ENCODE measurements at regions not wholly inside any gene's neighbourhood (a gene's known extent, or its start where the extent isn't known, plus 50 kb on each side); places are given as distances from the start of the nearest gene placed in this dataset.

DNA sequence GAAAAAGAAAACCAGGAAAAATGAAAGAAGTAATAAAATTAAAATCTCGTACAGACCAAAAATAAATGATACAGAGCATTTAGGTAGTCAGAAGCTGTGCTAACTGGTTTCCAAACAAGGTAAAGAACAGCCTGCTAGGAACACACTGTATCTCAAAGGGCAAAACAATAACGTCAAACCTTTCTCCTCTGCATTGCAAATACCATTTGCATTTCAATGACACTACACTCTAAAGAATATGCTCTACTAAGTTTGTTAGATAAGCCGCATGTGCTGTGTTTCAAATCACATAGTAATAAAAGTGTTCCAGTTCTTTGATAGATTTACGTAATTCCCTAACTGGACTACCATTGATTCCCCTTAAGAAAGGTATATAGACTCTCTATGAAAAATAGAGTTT lies 648.8 kb downstream of the PLA2G4A start:
- Histone ChIP-seq H3K4me1 (ENCODE audit: control insufficient read depth, insufficient read depth, low read length) (no peaks in the 10 kb centered on the region), H3K9ac (ENCODE audit: low read depth, low read length) (no peak overlapping the region), H3K4me2 (ENCODE audit: low read length) (no peak overlapping the region), H3K9me3 (replicated peaks; ENCODE audit: low read length) (no peaks in the 10 kb centered on the region), H3K27me3 (ENCODE audit: control insufficient read depth, insufficient read depth, low read length) (no peaks in the 10 kb centered on the region), H3K4me3 (ENCODE audit: low read length) (no peak overlapping the region), H3K36me3 (ENCODE audit: insufficient read depth, low read length) (no peaks in the 10 kb centered on the region)

DNA sequence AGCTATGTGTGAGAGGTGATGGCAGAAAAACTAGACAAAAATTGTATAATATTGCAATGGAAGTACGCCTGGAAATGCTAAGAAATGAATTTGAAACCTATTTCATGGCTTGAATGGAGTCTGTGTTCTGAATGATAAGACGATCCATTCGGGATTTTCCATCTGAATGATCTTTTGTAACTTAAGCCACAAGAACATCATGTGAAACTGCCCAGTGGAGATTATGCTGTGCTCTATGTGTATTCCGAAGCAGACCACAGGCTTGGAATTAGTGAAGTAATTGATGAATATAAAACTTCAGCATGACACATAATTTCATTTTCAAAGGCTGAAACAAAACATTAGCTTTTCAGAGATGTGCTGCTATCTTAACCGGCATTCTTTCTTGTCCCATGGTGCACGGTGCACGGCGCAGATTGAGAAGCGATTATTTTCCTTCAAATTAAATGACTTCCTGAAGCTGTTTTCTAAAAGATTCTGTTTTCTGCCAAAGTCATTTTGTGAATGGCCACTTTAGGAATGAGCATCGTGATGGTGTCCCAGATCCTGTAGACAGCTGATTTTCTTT lies 652.9 kb downstream of the PLA2G4A start:
- Histone ChIP-seq H3K9ac (ENCODE audit: low read depth, low read length) (no peak overlapping the region), H3K4me2 (ENCODE audit: low read length) (no peak overlapping the region), H3K36me3 (ENCODE audit: insufficient read depth, low read length) (no peaks in the 10 kb centered on the region), H3K4me1 (ENCODE audit: control insufficient read depth, insufficient read depth, low read length) (no peaks in the 10 kb centered on the region), H3K27me3 (ENCODE audit: control insufficient read depth, insufficient read depth, low read length) (no peaks in the 10 kb centered on the region), H3K4me3 (ENCODE audit: low read length) (no peak overlapping the region), H3K9me3 (replicated peaks; ENCODE audit: low read length) (peaks cover 4% of the 10 kb centered on the region)

DNA sequence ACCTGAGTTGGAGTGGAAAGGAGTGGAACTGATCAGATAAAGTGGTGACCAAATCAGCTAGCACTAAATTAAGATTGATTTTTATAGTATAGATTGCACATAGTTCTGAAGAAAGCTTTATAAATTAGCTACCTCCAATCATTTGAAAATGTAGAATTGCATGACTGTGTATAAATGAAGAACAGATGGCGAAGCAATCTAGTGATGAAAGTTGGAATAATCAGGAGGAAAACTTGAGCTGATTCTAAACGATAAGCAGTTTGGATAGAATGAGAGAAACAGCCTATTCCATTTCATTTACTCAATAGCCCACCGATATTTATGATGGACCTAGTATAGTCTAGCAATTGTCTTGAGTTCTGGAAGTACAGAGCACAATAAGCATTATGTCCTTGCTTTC lies 661.5 kb downstream of the PLA2G4A start:
- H3K27me3 ChIP-seq (ENCODE audit: control insufficient read depth, insufficient read depth, low read length), result no peaks in the 10 kb centered on the region
- H3K36me3 ChIP-seq (ENCODE audit: insufficient read depth, low read length), result no peaks in the 10 kb centered on the region
- H3K4me2 ChIP-seq (ENCODE audit: low read length), result no peak overlapping the region
- H3K9me3 ChIP-seq (replicated peaks; ENCODE audit: low read length), result peaks cover 4% of the 10 kb centered on the region
- H3K9ac ChIP-seq (ENCODE audit: low read depth, low read length), result no peak overlapping the region
- H3K4me3 ChIP-seq (ENCODE audit: low read length), result no peak overlapping the region
- no peaks in the 10 kb centered on the region for H3K4me1 ChIP-seq (ENCODE audit: control insufficient read depth, insufficient read depth, low read length)

- Histone ChIP-seq H3K4me2 (ENCODE audit: low read length) (no peak overlapping the region), H3K36me3 (ENCODE audit: insufficient read depth, low read length) (no peaks in the 10 kb centered on the region), H3K9ac (ENCODE audit: low read depth, low read length) (no peak overlapping the region), H3K9me3 (replicated peaks; ENCODE audit: low read length) (peaks cover 1% of the 10 kb centered on the region), H3K4me3 (ENCODE audit: low read length) (no peak overlapping the region), H3K4me1 (ENCODE audit: control insufficient read depth, insufficient read depth, low read length) (no peaks in the 10 kb centered on the region), H3K27me3 (ENCODE audit: control insufficient read depth, insufficient read depth, low read length) (no peaks in the 10 kb centered on the region)
Observed at GRCh38 chr1:187491082-187491720, 662.5 kb downstream of the PLA2G4A start.

- Histone ChIP-seq H3K9ac (ENCODE audit: low read depth, low read length) (no peak overlapping the region), H3K27me3 (ENCODE audit: control insufficient read depth, insufficient read depth, low read length) (no peaks in the 10 kb centered on the region), H3K4me3 (ENCODE audit: low read length) (no peak overlapping the region), H3K9me3 (replicated peaks; ENCODE audit: low read length) (no peaks in the 10 kb centered on the region), H3K4me2 (ENCODE audit: low read length) (no peak overlapping the region), H3K36me3 (ENCODE audit: insufficient read depth, low read length) (no peaks in the 10 kb centered on the region), H3K4me1 (ENCODE audit: control insufficient read depth, insufficient read depth, low read length) (no peaks in the 10 kb centered on the region)
Observed at GRCh38 chr1:187498028-187498427, 669.3 kb downstream of the PLA2G4A start.

GRCh38 chr1:187504779-187505178 lies 676.0 kb downstream of the PLA2G4A start:
- no peaks in the 10 kb centered on the region for H3K36me3 ChIP-seq (ENCODE audit: insufficient read depth, low read length)
- no peaks in the 10 kb centered on the region for H3K9me3 ChIP-seq (replicated peaks; ENCODE audit: low read length)
- H3K4me2 ChIP-seq (ENCODE audit: low read length), result no peak overlapping the region
- no peak overlapping the region for H3K4me3 ChIP-seq (ENCODE audit: low read length)
- H3K27me3 ChIP-seq (ENCODE audit: control insufficient read depth, insufficient read depth, low read length), result no peaks in the 10 kb centered on the region
- H3K9ac ChIP-seq (ENCODE audit: low read depth, low read length), result no peak overlapping the region
- no peaks in the 10 kb centered on the region for H3K4me1 ChIP-seq (ENCODE audit: control insufficient read depth, insufficient read depth, low read length)

DNA sequence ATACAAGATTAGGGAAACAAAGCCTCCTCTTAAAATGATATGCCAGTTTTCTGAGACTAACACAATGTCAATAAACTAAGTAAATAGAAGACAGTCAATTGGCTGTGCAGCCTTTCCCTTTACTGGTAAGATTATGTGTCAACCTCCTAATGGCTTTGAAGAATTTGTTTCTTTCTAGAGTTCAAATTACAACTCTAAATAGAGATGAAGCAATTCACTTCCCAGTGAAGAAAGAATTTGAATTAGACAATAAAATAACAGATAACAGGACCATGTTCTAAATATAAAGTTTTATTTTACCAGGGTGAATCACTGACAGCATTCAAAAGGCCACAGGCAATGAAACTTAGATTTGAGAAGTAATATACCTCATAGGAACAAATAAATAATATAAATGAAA lies 680.3 kb downstream of the PLA2G4A start:
- Histone ChIP-seq H3K4me2 (ENCODE audit: low read length) (no peak overlapping the region), H3K9me3 (replicated peaks; ENCODE audit: low read length) (no peaks in the 10 kb centered on the region), H3K27me3 (ENCODE audit: control insufficient read depth, insufficient read depth, low read length) (no peaks in the 10 kb centered on the region), H3K4me3 (ENCODE audit: low read length) (no peak overlapping the region), H3K36me3 (ENCODE audit: insufficient read depth, low read length) (no peaks in the 10 kb centered on the region), H3K9ac (ENCODE audit: low read depth, low read length) (no peak overlapping the region), H3K4me1 (ENCODE audit: control insufficient read depth, insufficient read depth, low read length) (no peaks in the 10 kb centered on the region)

- Histone ChIP-seq H3K27me3 (ENCODE audit: control insufficient read depth, insufficient read depth, low read length) (no peaks in the 10 kb centered on the region), H3K9me3 (replicated peaks; ENCODE audit: low read length) (no peaks in the 10 kb centered on the region), H3K4me2 (ENCODE audit: low read length) (no peak overlapping the region), H3K4me1 (ENCODE audit: control insufficient read depth, insufficient read depth, low read length) (no peaks in the 10 kb centered on the region), H3K36me3 (ENCODE audit: insufficient read depth, low read length) (no peaks in the 10 kb centered on the region), H3K9ac (ENCODE audit: low read depth, low read length) (no peak overlapping the region), H3K4me3 (ENCODE audit: low read length) (no peak overlapping the region)
Observed at GRCh38 chr1:187513190-187513589, 684.4 kb downstream of the PLA2G4A start.

GRCh38 chr1:187514110-187514509 lies 685.4 kb downstream of the PLA2G4A start:
- Histone ChIP-seq H3K4me3 (ENCODE audit: low read length) (no peak overlapping the region), H3K4me1 (ENCODE audit: control insufficient read depth, insufficient read depth, low read length) (no peaks in the 10 kb centered on the region), H3K9ac (ENCODE audit: low read depth, low read length) (no peak overlapping the region), H3K27me3 (ENCODE audit: control insufficient read depth, insufficient read depth, low read length) (no peaks in the 10 kb centered on the region), H3K9me3 (replicated peaks; ENCODE audit: low read length) (no peaks in the 10 kb centered on the region), H3K4me2 (ENCODE audit: low read length) (no peak overlapping the region), H3K36me3 (ENCODE audit: insufficient read depth, low read length) (no peaks in the 10 kb centered on the region)

GRCh38 chr1:187516874-187517273 lies 688.1 kb downstream of the PLA2G4A start:
- H3K36me3 ChIP-seq (ENCODE audit: insufficient read depth, low read length), result no peaks in the 10 kb centered on the region
- no peaks in the 10 kb centered on the region for H3K27me3 ChIP-seq (ENCODE audit: control insufficient read depth, insufficient read depth, low read length)
- no peak overlapping the region for H3K4me3 ChIP-seq (ENCODE audit: low read length)
- no peaks in the 10 kb centered on the region for H3K4me1 ChIP-seq (ENCODE audit: control insufficient read depth, insufficient read depth, low read length)
- H3K4me2 ChIP-seq (ENCODE audit: low read length), result no peak overlapping the region
- no peaks in the 10 kb centered on the region for H3K9me3 ChIP-seq (replicated peaks; ENCODE audit: low read length)
- no peak overlapping the region for H3K9ac ChIP-seq (ENCODE audit: low read depth, low read length)

DNA sequence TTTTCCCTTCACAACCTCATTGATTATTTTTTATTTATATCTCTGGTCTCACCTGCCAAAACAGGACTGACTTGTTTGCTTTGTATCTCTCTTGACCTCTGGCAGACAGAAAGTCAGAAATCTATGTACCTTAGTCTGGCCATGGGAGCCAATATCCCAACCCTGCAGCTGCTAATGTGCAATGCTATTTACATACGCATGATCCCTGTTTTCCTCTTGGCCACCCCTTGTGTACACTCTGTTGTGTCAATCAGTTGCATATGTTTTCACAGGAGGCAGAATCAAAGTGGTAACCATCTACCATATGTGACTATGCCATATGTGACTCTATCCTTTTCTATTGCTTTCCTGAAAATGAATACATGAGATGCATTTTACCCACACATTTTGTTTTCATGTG lies 688.8 kb downstream of the PLA2G4A start:
- H3K4me1 ChIP-seq (ENCODE audit: control insufficient read depth, insufficient read depth, low read length), result no peaks in the 10 kb centered on the region
- H3K4me3 ChIP-seq (ENCODE audit: low read length), result no peak overlapping the region
- no peaks in the 10 kb centered on the region for H3K9me3 ChIP-seq (replicated peaks; ENCODE audit: low read length)
- no peak overlapping the region for H3K9ac ChIP-seq (ENCODE audit: low read depth, low read length)
- no peaks in the 10 kb centered on the region for H3K36me3 ChIP-seq (ENCODE audit: insufficient read depth, low read length)
- H3K27me3 ChIP-seq (ENCODE audit: control insufficient read depth, insufficient read depth, low read length), result no peaks in the 10 kb centered on the region
- H3K4me2 ChIP-seq (ENCODE audit: low read length), result no peak overlapping the region

- Histone ChIP-seq H3K4me1 (ENCODE audit: control insufficient read depth, insufficient read depth, low read length) (no peaks in the 10 kb centered on the region), H3K4me3 (ENCODE audit: low read length) (no peak overlapping the region), H3K9me3 (replicated peaks; ENCODE audit: low read length) (no peaks in the 10 kb centered on the region), H3K36me3 (ENCODE audit: insufficient read depth, low read length) (no peaks in the 10 kb centered on the region), H3K27me3 (ENCODE audit: control insufficient read depth, insufficient read depth, low read length) (no peaks in the 10 kb centered on the region), H3K4me2 (ENCODE audit: low read length) (no peak overlapping the region), H3K9ac (ENCODE audit: low read depth, low read length) (no peak overlapping the region)
Observed at GRCh38 chr1:187527346-187527745, 698.6 kb downstream of the PLA2G4A start.
